ENCODE measurements at regions not wholly inside any gene's neighbourhood (a gene's known extent, or its start where the extent isn't known, plus 50 kb on each side); places are given as distances from the start of the nearest gene placed in this dataset.

DNA sequence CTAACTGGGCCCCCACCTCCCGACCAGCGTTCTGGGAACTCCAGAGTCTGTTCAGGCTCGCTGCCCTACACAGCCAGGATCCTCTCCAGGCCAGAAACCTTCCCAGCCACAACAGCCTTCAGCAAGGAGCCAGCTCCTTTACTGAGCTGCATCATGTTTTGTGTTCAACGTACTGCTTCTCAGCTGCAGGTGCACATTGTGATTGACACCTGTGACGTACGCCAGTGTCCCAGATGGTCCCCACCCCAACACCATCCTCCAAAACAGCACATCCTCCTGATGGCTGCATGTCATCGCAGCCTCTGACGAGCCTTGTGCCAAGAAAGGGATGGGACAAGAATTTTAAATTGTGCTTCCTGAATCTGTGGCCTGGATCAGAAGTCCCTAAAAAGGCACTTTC lies 117.5 kb downstream of the SPATA19 start:
- WGBS = 82% methylated on average over 8 of the region's 8 CpGs
- no peak for DNase-seq (ENCODE audit: extremely low spot score)
- Histone ChIP-seq H3K36me3 (no peaks in the 10 kb centered on the region), H3K27me3 (peaks cover 0 to 4% (median 0%) of the 10 kb centered on the region in 4 donors), H3K4me1 (no peaks in the 10 kb centered on the region), H3K4me3 (no peak overlapping the region), H3K27ac (replicated peaks in 1 of 4) (no peak overlapping the region), H3K9me3 (no peaks in the 10 kb centered on the region)
- intact Hi-C loops (cut with DNase I) = no loop called here
- TF ChIP-seq POLR2AphosphoS5 (IDR thresholded peaks at IDR 0.05) (no peak), POLR2A (IDR thresholded peaks at IDR 0.05; ENCODE audit: low read depth) (no peak), EP300 (IDR thresholded peaks at IDR 0.05) (no peak)
- TF ChIP-seq, protein P1, sequence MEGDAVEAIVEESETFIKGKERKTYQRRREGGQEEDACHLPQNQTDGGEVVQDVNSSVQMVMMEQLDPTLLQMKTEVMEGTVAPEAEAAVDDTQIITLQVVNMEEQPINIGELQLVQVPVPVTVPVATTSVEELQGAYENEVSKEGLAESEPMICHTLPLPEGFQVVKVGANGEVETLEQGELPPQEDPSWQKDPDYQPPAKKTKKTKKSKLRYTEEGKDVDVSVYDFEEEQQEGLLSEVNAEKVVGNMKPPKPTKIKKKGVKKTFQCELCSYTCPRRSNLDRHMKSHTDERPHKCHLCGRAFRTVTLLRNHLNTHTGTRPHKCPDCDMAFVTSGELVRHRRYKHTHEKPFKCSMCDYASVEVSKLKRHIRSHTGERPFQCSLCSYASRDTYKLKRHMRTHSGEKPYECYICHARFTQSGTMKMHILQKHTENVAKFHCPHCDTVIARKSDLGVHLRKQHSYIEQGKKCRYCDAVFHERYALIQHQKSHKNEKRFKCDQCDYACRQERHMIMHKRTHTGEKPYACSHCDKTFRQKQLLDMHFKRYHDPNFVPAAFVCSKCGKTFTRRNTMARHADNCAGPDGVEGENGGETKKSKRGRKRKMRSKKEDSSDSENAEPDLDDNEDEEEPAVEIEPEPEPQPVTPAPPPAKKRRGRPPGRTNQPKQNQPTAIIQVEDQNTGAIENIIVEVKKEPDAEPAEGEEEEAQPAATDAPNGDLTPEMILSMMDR (IDR thresholded peaks at IDR 0.05) = no peak

DNA sequence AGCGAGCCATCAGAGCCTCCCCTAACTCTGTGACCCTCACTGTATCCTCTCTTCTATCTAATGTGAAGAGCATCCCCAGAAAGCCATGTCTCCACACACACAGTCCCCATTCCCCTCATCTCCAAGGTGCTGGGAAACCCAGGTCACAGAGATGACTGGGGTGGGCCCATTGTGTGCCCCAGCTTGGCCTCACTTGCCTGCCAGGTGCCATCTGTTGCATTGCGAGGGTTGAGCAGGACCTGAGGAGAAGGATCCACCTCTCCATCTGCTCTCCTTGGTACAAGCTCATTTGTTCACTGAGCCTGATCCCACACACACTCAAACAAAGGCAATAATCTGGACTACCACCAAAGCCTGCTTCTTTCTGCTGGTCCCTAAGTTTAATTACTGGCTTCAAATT lies 118.8 kb downstream of the SPATA19 start:
- peaks cover 0 to 4% (median 0%) of the 10 kb centered on the region in 4 donors for H3K27me3 ChIP-seq
- WGBS = 88% methylated on average over 2 of the region's 2 CpGs
- DNase-seq (ENCODE audit: extremely low spot score) = no peak
- no peaks in the 10 kb centered on the region for H3K9me3 ChIP-seq
- TF ChIP-seq POLR2AphosphoS5 (IDR thresholded peaks at IDR 0.05) (no peak), EP300 (IDR thresholded peaks at IDR 0.05) (no peak), POLR2A (IDR thresholded peaks at IDR 0.05; ENCODE audit: low read depth) (no peak)
- TF ChIP-seq, protein P1 (IDR thresholded peaks at IDR 0.05) = no peak
- no peaks in the 10 kb centered on the region for H3K36me3 ChIP-seq
- H3K4me1 ChIP-seq = no peaks in the 10 kb centered on the region
- intact Hi-C loops (cut with DNase I) = no loop called here
- no peak overlapping the region for H3K4me3 ChIP-seq
- H3K27ac ChIP-seq (replicated peaks in 1 of 4) = no peak overlapping the region

DNA sequence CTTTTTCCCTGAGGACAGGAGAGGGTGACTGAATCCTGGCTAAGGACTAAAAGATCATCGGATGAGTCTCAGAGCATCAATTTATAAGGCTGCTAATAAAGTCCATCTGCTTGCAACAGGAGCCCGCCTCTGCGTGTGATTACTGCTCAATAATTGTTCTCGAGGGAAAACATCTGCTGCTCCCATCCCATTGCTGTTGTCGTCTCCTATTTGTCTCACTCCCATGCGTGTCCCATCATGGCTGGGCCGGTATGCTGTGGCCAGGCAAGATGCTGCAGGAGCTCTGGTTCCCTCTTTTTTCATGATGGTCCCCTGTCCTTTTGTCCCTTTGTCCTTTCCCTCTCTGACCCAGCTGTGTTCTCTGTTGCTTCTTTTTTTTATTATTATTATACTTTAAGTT lies 121.2 kb downstream of the SPATA19 start:
- intact Hi-C loops (cut with DNase I) = no loop called here
- TF ChIP-seq POLR2AphosphoS5 (IDR thresholded peaks at IDR 0.05) (no peak), POLR2A (IDR thresholded peaks at IDR 0.05; ENCODE audit: low read depth) (no peak), EP300 (IDR thresholded peaks at IDR 0.05) (no peak)
- TF ChIP-seq, protein P1 (IDR thresholded peaks at IDR 0.05) = no peak
- no peak for DNase-seq (ENCODE audit: extremely low spot score)
- H3K4me1 ChIP-seq = no peaks in the 10 kb centered on the region
- no peaks in the 10 kb centered on the region for H3K27me3 ChIP-seq
- 60% methylated on average over 7 of the region's 7 CpGs for WGBS
- H3K9me3 ChIP-seq = no peaks in the 10 kb centered on the region
- H3K27ac ChIP-seq (replicated peaks in 1 of 4) = no peak overlapping the region
- no peaks in the 10 kb centered on the region for H3K36me3 ChIP-seq
- no peak overlapping the region for H3K4me3 ChIP-seq

DNA sequence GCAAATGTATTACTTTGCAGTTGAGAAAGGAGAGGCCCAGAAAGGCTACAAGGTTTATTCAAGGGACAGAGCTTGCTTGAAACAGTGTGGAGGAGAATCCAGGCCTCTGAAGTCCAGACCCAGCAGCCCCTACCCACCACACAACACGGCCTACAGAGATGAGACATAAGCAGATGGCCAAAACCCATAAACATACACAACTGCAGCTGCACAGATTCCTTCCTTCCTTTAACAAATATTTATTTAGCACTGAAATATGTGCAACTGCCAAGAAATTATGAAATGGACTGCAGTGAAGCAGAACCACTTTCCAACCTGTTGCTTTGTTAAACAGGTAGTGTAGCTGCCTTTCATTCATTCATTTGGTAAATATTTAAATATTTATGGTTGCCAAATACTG lies 122.3 kb downstream of the SPATA19 start:
- DNase-seq (ENCODE audit: extremely low spot score) = no peak
- WGBS = 75% methylated on average over 1 of the region's 1 CpG
- H3K27me3 ChIP-seq = no peaks in the 10 kb centered on the region
- H3K36me3 ChIP-seq = no peaks in the 10 kb centered on the region
- no peaks in the 10 kb centered on the region for H3K9me3 ChIP-seq
- H3K4me3 ChIP-seq = no peak overlapping the region
- TF ChIP-seq POLR2AphosphoS5 (IDR thresholded peaks at IDR 0.05) = no peak
- TF ChIP-seq, protein P1 (IDR thresholded peaks at IDR 0.05) = no peak
- no peak for TF ChIP-seq EP300 (IDR thresholded peaks at IDR 0.05)
- no peak for TF ChIP-seq POLR2A (IDR thresholded peaks at IDR 0.05; ENCODE audit: low read depth)
- no peak overlapping the region for H3K27ac ChIP-seq (replicated peaks in 1 of 4)
- H3K4me1 ChIP-seq = no peaks in the 10 kb centered on the region
- intact Hi-C loops (cut with DNase I) = no loop called here

DNA sequence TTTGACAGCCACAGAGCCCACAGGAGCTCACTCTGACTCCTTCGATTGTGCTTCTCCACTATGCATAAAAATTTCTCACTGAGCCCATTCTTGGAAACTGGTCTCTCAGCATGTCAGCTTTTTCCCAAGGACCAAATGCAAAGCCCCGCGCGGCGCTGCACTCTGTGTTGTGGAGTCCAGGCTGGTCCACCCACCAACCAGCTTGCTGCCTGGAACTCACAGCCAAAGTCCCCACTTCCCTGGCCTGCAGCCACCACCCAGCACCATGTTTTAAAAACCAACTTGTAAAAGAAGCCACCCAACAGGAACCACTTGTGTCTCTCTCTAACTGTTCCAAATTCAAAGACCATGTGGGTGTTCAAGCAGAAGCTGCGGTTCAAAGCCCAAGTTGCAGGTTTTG lies 124.4 kb downstream of the SPATA19 start:
- Histone ChIP-seq H3K4me3 (no peak overlapping the region), H3K27me3 (peaks cover 0 to 7% (median 0%) of the 10 kb centered on the region in 4 donors), H3K9me3 (no peaks in the 10 kb centered on the region), H3K27ac (replicated peaks in 1 of 4) (no peak overlapping the region), H3K4me1 (no peaks in the 10 kb centered on the region), H3K36me3 (no peaks in the 10 kb centered on the region)
- intact Hi-C loops (cut with DNase I) = no loop called here
- no peak for DNase-seq (ENCODE audit: extremely low spot score)
- TF ChIP-seq, protein P1 (IDR thresholded peaks at IDR 0.05) = no peak
- no peak for TF ChIP-seq POLR2AphosphoS5 (IDR thresholded peaks at IDR 0.05)
- no peak for TF ChIP-seq POLR2A (IDR thresholded peaks at IDR 0.05; ENCODE audit: low read depth)
- no peak for TF ChIP-seq EP300 (IDR thresholded peaks at IDR 0.05)
- 94% methylated on average over 6 of the region's 6 CpGs for WGBS

All from esophagus muscularis mucosa (tissue), 4 donors.